Suprapubic skin (tissue), 4 donors: ENCODE measurements at regions not wholly inside any gene's neighbourhood (a gene's known extent, or its start where the extent isn't known, plus 50 kb on each side); places are given as distances from the start of the nearest gene placed in this dataset.

Source experiments
- DNase-seq, 2 donors: peaks; one replicate each; pipeline ENCODE4 v3.0.0-alpha.2; 2019; ENCODE audit warnings: low spot score in 2 of 2
- H3K27ac ChIP-seq: fragments of 200-600 bp; sonication (generic); one replicate; pipeline ENCODE4 v1.5.1; 2019
- H3K27me3 ChIP-seq: fragments of 200-600 bp; sonication (generic); one replicate; pipeline ENCODE4 v1.5.1; 2019
- H3K36me3 ChIP-seq: fragments of 200-600 bp; sonication (generic); one replicate; pipeline ENCODE4 v1.5.1; 2019
- H3K4me1 ChIP-seq: fragments of 200-600 bp; sonication (generic); one replicate; pipeline ENCODE4 v1.5.1; 2019
- H3K4me3 ChIP-seq: fragments of 200-600 bp; sonication (generic); one replicate; pipeline ENCODE4 v1.5.1; 2019; ENCODE audit warnings: mild to moderate bottlenecking
- H3K9me3 ChIP-seq: fragments of 200-600 bp; sonication (generic); one replicate; pipeline ENCODE4 v1.5.1; 2019
- EP300 ChIP-seq: sonication (generic); formaldehyde crosslinking; IDR thresholded peaks from one replicate; pipeline ENCODE4 v1.6.1; 2017; ENCODE audit warnings: antibody characterized with exemption
- POLR2A ChIP-seq, 2 donors: fragments of 450-650 bp; IDR thresholded peaks; one replicate each; pipeline ENCODE4 v1.6.1; 2017; ENCODE audit warnings: antibody characterized with exemption in 2 of 2, mild to moderate bottlenecking in 2 of 2, moderate library complexity in 2 of 2
- POLR2AphosphoS5 ChIP-seq, 3 donors: sonication (generic); formaldehyde crosslinking; IDR thresholded peaks; one replicate each; pipeline ENCODE4 v1.6.1; 2017; ENCODE audit warnings: antibody characterized with exemption in 3 of 3
- WGBS: methylation state at CpG from one replicate; pipeline ENCODE4 v1.1.5; 2018; 5-methylcytosine and 5-hydroxymethylcytosine counted together
- TF ChIP-seq, protein P1 (sequence below), 2 donors: fragments of 200-600 bp in 1 of 2; fragments of 450-650 bp in 1 of 2; sonication (generic) in 1 of 2; IDR thresholded peaks; one replicate each; pipeline ENCODE4 v1.5.1; 2016 to 2019; ENCODE audit warnings: antibody characterized with exemption in 2 of 2, mild to moderate bottlenecking in 1 of 2, moderate library complexity in 1 of 2

DNA sequence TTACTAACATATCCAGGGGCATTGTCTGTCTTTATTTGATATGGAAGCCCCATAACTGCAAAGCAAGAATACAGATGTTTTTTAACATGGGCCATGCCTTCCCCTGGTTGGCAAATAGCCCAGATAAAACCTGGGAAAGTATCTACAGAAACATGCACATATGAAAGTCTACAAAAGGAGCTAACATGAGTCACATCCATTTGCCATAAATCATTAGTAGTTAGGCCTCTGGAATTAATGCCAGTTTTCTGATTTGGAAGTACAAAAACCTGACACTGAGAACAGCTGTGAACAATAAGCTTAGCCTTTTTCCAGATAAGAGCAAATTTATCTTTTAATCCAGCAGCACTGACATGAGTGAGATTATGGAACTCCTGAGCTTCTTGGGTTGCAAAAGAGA, 418.0 kb upstream of the IMPG1 start:
- Histone ChIP-seq H3K9me3 (peaks cover 4% of the 10 kb centered on the region), H3K4me1 (no peaks in the 10 kb centered on the region), H3K27me3 (no peaks in the 10 kb centered on the region), H3K36me3 (no peaks in the 10 kb centered on the region), H3K27ac (no peak overlapping the region), H3K4me3 (no peak overlapping the region)
- TF ChIP-seq POLR2A (IDR thresholded peaks at IDR 0.05) = no peak
- TF ChIP-seq EP300 = no peak
- TF ChIP-seq, protein P1, sequence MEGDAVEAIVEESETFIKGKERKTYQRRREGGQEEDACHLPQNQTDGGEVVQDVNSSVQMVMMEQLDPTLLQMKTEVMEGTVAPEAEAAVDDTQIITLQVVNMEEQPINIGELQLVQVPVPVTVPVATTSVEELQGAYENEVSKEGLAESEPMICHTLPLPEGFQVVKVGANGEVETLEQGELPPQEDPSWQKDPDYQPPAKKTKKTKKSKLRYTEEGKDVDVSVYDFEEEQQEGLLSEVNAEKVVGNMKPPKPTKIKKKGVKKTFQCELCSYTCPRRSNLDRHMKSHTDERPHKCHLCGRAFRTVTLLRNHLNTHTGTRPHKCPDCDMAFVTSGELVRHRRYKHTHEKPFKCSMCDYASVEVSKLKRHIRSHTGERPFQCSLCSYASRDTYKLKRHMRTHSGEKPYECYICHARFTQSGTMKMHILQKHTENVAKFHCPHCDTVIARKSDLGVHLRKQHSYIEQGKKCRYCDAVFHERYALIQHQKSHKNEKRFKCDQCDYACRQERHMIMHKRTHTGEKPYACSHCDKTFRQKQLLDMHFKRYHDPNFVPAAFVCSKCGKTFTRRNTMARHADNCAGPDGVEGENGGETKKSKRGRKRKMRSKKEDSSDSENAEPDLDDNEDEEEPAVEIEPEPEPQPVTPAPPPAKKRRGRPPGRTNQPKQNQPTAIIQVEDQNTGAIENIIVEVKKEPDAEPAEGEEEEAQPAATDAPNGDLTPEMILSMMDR (IDR thresholded peaks at IDR 0.05) = no peak
- no peak for TF ChIP-seq POLR2AphosphoS5 (IDR thresholded peaks at IDR 0.05)
- DNase-seq = no peak

DNA sequence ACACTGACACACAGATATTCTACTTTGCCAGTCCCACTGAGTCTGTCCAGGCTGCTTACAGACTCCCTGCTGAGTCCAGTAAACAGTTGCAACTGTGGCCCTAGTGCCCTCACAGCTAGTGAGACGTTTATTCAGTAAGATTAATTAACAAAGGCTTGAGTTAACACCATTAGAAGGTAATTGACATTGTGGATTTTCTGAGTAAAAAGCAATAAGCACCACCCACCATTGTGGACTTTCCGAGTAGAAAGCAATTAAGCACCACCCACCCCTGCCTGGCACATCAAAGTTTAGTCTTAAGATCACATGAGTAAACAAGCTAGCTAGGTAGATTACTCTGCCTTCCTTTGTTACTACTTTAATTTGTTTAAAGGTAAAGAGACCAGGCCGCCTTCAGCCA, 408.6 kb upstream of the IMPG1 start:
- no peak for TF ChIP-seq POLR2A (IDR thresholded peaks at IDR 0.05)
- TF ChIP-seq POLR2AphosphoS5 (IDR thresholded peaks at IDR 0.05) = no peak
- no peak for TF ChIP-seq EP300
- TF ChIP-seq, protein P1 (IDR thresholded peaks at IDR 0.05) = no peak
- H3K4me1 ChIP-seq = no peaks in the 10 kb centered on the region
- H3K27ac ChIP-seq = no peak overlapping the region
- DNase-seq = no peak
- H3K9me3 ChIP-seq = peaks cover 16% of the 10 kb centered on the region
- H3K4me3 ChIP-seq = no peak overlapping the region
- no peaks in the 10 kb centered on the region for H3K27me3 ChIP-seq
- H3K36me3 ChIP-seq = no peaks in the 10 kb centered on the region
- WGBS = 53% methylated on average over 3 of the region's 3 CpGs

DNA sequence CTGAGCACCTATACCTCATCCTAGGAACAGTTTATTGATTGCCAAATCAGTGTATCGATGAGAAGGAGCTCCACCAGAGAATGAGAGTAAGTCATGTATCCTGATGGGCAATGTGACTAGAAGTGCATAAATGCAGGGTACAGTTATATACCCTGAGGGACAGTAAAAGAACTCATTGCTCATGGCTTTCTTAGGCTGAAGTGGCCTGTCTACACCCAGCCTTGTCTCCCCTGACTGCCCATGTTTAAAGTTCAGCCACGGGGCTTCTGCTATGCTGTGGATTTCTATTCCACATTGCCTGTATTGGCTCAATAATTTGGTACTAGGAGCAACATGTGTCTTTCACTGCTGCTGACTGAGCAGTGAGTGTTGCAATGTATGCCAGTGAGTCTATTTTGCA, 400.4 kb upstream of the IMPG1 start:
- H3K9me3 ChIP-seq = peaks cover 12% of the 10 kb centered on the region
- H3K27me3 ChIP-seq = no peaks in the 10 kb centered on the region
- H3K27ac ChIP-seq = no peak overlapping the region
- no peaks in the 10 kb centered on the region for H3K36me3 ChIP-seq
- no peak for TF ChIP-seq POLR2AphosphoS5 (IDR thresholded peaks at IDR 0.05)
- TF ChIP-seq POLR2A (IDR thresholded peaks at IDR 0.05) = no peak
- TF ChIP-seq, protein P1 (IDR thresholded peaks at IDR 0.05) = no peak
- no peak for TF ChIP-seq EP300
- no peak for DNase-seq
- 69% methylated on average over 2 of the region's 2 CpGs for WGBS
- H3K4me1 ChIP-seq = no peaks in the 10 kb centered on the region
- no peak overlapping the region for H3K4me3 ChIP-seq

GRCh38 chr6:76466286-76466685, 393.8 kb upstream of the IMPG1 start:
- Histone ChIP-seq H3K36me3 (no peaks in the 10 kb centered on the region), H3K9me3 (no peaks in the 10 kb centered on the region), H3K27ac (no peak overlapping the region), H3K27me3 (no peaks in the 10 kb centered on the region), H3K4me1 (no peaks in the 10 kb centered on the region), H3K4me3 (no peak overlapping the region)
- DNase-seq = no peak
- TF ChIP-seq POLR2AphosphoS5 (IDR thresholded peaks at IDR 0.05) (no peak), EP300 (no peak), POLR2A (IDR thresholded peaks at IDR 0.05) (no peak)
- TF ChIP-seq, protein P1 (IDR thresholded peaks at IDR 0.05) = no peak
- WGBS = 85% methylated on average over 4 of the region's 4 CpGs

- Histone ChIP-seq H3K4me3 (no peak overlapping the region), H3K9me3 (no peaks in the 10 kb centered on the region), H3K27ac (no peak overlapping the region), H3K36me3 (no peaks in the 10 kb centered on the region), H3K27me3 (no peaks in the 10 kb centered on the region), H3K4me1 (no peaks in the 10 kb centered on the region)
- TF ChIP-seq, protein P1 (IDR thresholded peaks at IDR 0.05) = no peak
- TF ChIP-seq POLR2A (IDR thresholded peaks at IDR 0.05) (no peak), EP300 (no peak), POLR2AphosphoS5 (IDR thresholded peaks at IDR 0.05) (no peak)
- no peak for DNase-seq
Measured at GRCh38 chr6:76465410-76465809, 392.9 kb upstream of the IMPG1 start.
